CD4-positive, alpha-beta T cell (primary cell): ENCODE measurements at regions not wholly inside any gene's neighbourhood (a gene's known extent, or its start where the extent isn't known, plus 50 kb on each side); places are given as distances from the start of the nearest gene placed in this dataset.

ENCODE experiments used
- ATAC-seq: fragments of 200-7000 bp; cut with Tn5 transposase; one replicate; pipeline ENCODE4 v1.10.0; 2022; ENCODE audit warnings: mild to moderate bottlenecking; ENCODE audit not compliant: poor library complexity
- CTCF ChIA-PET: fragments of 350-600 bp; sonication (Branson Sonifier 250); formaldehyde crosslinking; loops from one replicate; lab custom pipeline; 2021; ENCODE audit warnings: antibody characterized with exemption, inconsistent platforms; lab: Charles Lee
- POLR2A ChIA-PET: fragments of 350-600 bp; sonication (Branson Sonifier 250); formaldehyde crosslinking; loops from one replicate; lab custom pipeline; 2021; ENCODE audit warnings: antibody characterized with exemption, inconsistent platforms; lab: Charles Lee
- DNase-seq, 14 experiments: peaks; one replicate each; pipeline ENCODE4 v3.0.0-alpha.2; 2013 to 2020; ENCODE audit warnings: mixed read lengths in 2 of 14
- H3K27ac ChIP-seq, 2 donors: one replicate each; pipeline versions ENCODE4 v1.5.1 to v1.7.0; 2013; ENCODE audit warnings: low read length in 2 of 2, low read depth in 1 of 2, mild to moderate bottlenecking in 1 of 2
- H3K27me3 ChIP-seq, 2 experiments: 1 replicate in 1 of 2; 2 replicates in 1 of 2; pipeline versions ENCODE4 v1.6.1 to v1.7.0; 2013; ENCODE audit warnings: low read length in 2 of 2, control low read depth in 1 of 2, mild to moderate bottlenecking in 1 of 2, moderate library complexity in 1 of 2; ENCODE audit not compliant: insufficient read depth in 2 of 2, control insufficient read depth in 1 of 2
- H3K36me3 ChIP-seq: one replicate; pipeline ENCODE4 v1.6.1; 2013; ENCODE audit warnings: low read length, control low read depth; ENCODE audit not compliant: insufficient read depth
- H3K4me1 ChIP-seq: one replicate; pipeline ENCODE4 v1.6.1; 2013; ENCODE audit warnings: low read length, control low read depth; ENCODE audit not compliant: insufficient read depth
- H3K4me3 ChIP-seq: one replicate; pipeline ENCODE4 v1.5.1; 2013; ENCODE audit warnings: mild to moderate bottlenecking, low read length, moderate library complexity
- H3K9me3 ChIP-seq, 2 experiments: 1 replicate in 1 of 2; 2 replicates in 1 of 2; pipeline versions ENCODE4 v1.6.1 to v1.7.0; 2013; ENCODE audit warnings: low read length in 2 of 2, mild to moderate bottlenecking in 2 of 2, control low read depth in 1 of 2, moderate library complexity in 1 of 2; ENCODE audit not compliant: control insufficient read depth in 1 of 2, insufficient read depth in 1 of 2
- H3K27ac Mint-ChIP-seq: one replicate; pipeline ENCODE4 v1.8.0; 2020; ENCODE audit warnings: mixed read lengths
- H3K27me3 Mint-ChIP-seq: one replicate; pipeline ENCODE4 v1.8.0; 2021; ENCODE audit warnings: mixed read lengths
- H3K36me3 Mint-ChIP-seq: one replicate; pipeline ENCODE4 v1.8.0; 2021; ENCODE audit warnings: low read depth, mixed read lengths
- H3K4me1 Mint-ChIP-seq: one replicate; pipeline ENCODE4 v1.8.0; 2021; ENCODE audit warnings: low read depth, mixed read lengths
- H3K4me3 Mint-ChIP-seq: one replicate; pipeline ENCODE4 v1.8.0; 2020; ENCODE audit warnings: mild to moderate bottlenecking, mixed read lengths
- H3K9me3 Mint-ChIP-seq: one replicate; pipeline ENCODE4 v1.8.0; 2020; ENCODE audit warnings: mixed read lengths
- intact Hi-C, 2 experiments: fragments of 100-400 bp; cut with DNase I in 1 of 2; cut with micrococcal nuclease in 1 of 2; formaldehyde crosslinking; loops; one replicate each; pipeline versions ENCODE4 v1.15.1 to v1.9.0; 2023 to 2025; cut with DNase I, micrococcal nuclease
- TF ChIP-seq, protein P1 (sequence below): fragments of 200-600 bp; IDR thresholded peaks from one replicate; pipeline ENCODE4 v1.8.0; 2022; ENCODE audit warnings: antibody characterized with exemption, mild to moderate bottlenecking

DNA sequence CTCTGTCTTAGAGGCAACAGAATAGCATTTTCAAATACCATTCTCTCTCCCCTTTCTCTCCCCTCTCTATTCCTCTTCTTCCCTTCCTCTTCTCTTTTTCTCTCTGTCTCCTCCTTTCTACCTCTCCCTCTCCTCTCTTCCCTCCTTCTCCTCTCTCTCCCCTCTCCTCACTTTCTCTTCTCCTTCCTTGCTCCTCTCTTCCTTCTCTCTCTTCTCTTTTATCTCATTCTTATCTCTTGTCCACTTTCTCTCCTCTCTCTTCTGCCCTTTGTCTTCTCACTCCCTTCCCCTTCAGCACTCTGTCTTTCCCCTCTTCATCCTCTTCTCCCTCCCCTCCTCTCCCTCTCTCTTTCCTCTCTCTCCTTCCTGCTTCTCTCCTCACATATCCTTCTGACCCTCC lies 2265.8 kb upstream of the TENM3 start:
- H3K9me3 Mint-ChIP-seq, result peaks cover 17% of the 10 kb centered on the region

DNA sequence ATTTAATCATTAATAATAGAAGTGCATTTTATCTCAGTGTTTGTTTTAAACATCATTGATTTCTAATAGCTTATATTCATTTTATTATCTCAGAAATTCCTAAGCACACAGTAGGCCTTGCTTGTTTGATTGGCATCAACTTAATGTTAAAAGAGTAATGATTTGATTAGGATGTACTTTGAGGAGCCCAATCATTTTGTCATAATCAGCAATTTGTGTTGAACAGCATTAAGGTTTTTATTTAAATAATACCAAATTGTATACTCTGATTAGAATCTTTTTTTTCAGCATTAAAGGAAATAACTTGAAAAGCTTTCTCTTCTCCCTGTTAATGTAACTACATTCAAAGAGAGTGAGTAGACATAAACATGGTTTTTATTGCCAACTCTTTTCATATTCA lies 2262.0 kb upstream of the TENM3 start:
- intact Hi-C loops, result no loop called here
- Mint-ChIP-seq H3K4me3 (no peak overlapping the region), H3K4me1 (no peaks in the 10 kb centered on the region), H3K27ac (no peak overlapping the region), H3K36me3 (no peaks in the 10 kb centered on the region), H3K9me3 (peaks cover 5% of the 10 kb centered on the region), H3K27me3 (no peaks in the 10 kb centered on the region)
- no peak for ATAC-seq
- ChIA-PET CTCF (no interaction called here), POLR2A (no interaction called here)
- Histone ChIP-seq H3K9me3 (no peaks in the 10 kb centered on the region), H3K27ac (no peak overlapping the region), H3K4me1 (no peaks in the 10 kb centered on the region), H3K4me3 (no peak overlapping the region), H3K27me3 (no peaks in the 10 kb centered on the region), H3K36me3 (no peaks in the 10 kb centered on the region)
- DNase-seq, result no peak
- TF ChIP-seq, protein P1, sequence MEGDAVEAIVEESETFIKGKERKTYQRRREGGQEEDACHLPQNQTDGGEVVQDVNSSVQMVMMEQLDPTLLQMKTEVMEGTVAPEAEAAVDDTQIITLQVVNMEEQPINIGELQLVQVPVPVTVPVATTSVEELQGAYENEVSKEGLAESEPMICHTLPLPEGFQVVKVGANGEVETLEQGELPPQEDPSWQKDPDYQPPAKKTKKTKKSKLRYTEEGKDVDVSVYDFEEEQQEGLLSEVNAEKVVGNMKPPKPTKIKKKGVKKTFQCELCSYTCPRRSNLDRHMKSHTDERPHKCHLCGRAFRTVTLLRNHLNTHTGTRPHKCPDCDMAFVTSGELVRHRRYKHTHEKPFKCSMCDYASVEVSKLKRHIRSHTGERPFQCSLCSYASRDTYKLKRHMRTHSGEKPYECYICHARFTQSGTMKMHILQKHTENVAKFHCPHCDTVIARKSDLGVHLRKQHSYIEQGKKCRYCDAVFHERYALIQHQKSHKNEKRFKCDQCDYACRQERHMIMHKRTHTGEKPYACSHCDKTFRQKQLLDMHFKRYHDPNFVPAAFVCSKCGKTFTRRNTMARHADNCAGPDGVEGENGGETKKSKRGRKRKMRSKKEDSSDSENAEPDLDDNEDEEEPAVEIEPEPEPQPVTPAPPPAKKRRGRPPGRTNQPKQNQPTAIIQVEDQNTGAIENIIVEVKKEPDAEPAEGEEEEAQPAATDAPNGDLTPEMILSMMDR, result no peak

More for the DNA sequence above, 2265.8 kb upstream of the TENM3 start:
- H3K27me3 Mint-ChIP-seq, result no peaks in the 10 kb centered on the region
- H3K27ac ChIP-seq, result no peak overlapping the region
- no peak overlapping the region for H3K27ac Mint-ChIP-seq
- no peaks in the 10 kb centered on the region for H3K36me3 Mint-ChIP-seq
- DNase-seq (no peak), ATAC-seq (no peak)
- H3K36me3 ChIP-seq, result no peaks in the 10 kb centered on the region
- POLR2A ChIA-PET, result no interaction called here
- no peaks in the 10 kb centered on the region for H3K27me3 ChIP-seq
- CTCF ChIA-PET, result no interaction called here
- peaks cover 0 to 5% of the 10 kb centered on the region in 2 experiments for H3K9me3 ChIP-seq
- intact Hi-C loops, result no loop called here
- TF ChIP-seq, protein P1, result no peak
- H3K4me1 Mint-ChIP-seq, result no peaks in the 10 kb centered on the region
- H3K4me1 ChIP-seq, result no peaks in the 10 kb centered on the region
- H3K4me3 Mint-ChIP-seq, result no peak overlapping the region
- no peak overlapping the region for H3K4me3 ChIP-seq

DNA sequence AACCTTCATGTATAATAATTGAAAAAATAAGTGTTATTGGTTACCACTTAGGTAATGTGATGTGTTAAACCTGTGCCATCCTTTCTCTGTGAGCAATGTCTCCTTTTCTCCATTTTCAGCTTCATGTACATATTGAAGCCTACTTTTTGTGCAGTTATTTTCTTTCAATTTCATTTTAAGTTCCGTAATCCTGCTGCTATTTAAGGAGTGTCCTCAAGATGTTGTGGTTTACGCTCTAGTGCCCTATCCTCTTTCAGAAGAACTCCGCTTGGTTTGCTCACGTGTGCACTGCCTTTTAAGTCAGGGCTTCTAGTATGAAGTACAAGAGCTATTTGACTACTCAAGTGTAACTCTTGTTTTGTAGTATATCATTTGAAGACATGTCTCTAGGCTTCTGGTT lies 2253.2 kb upstream of the TENM3 start:
- CTCF ChIA-PET, result no interaction called here
- no peak overlapping the region for H3K27ac ChIP-seq
- H3K4me3 ChIP-seq, result no peak overlapping the region
- TF ChIP-seq, protein P1, result no peak
- H3K36me3 Mint-ChIP-seq, result no peaks in the 10 kb centered on the region
- H3K27me3 ChIP-seq, result no peaks in the 10 kb centered on the region
- no peaks in the 10 kb centered on the region for H3K9me3 ChIP-seq
- peaks cover 3% of the 10 kb centered on the region for H3K9me3 Mint-ChIP-seq
- no peak for DNase-seq
- H3K27me3 Mint-ChIP-seq, result no peaks in the 10 kb centered on the region
- no peaks in the 10 kb centered on the region for H3K36me3 ChIP-seq
- intact Hi-C loops, result no loop called here
- POLR2A ChIA-PET, result no interaction called here
- H3K4me1 Mint-ChIP-seq, result no peaks in the 10 kb centered on the region
- no peaks in the 10 kb centered on the region for H3K4me1 ChIP-seq
- no peak overlapping the region for H3K27ac Mint-ChIP-seq
- no peak for ATAC-seq
- H3K4me3 Mint-ChIP-seq, result no peak overlapping the region
